Osteoblast (primary cell): ENCODE measurements at regions not wholly inside any gene's neighbourhood (a gene's known extent, or its start where the extent isn't known, plus 50 kb on each side); places are given as distances from the start of the nearest gene placed in this dataset.

ENCODE experiments used
- DNase-seq: peaks from one replicate; pipeline ENCODE4 v3.0.0; 2011; ENCODE audit warnings: low spot score, mixed read lengths; ENCODE audit not compliant: insufficient read length; ENCODE audit errors: missing footprints
- H2AFZ ChIP-seq: 2 replicates; pipeline ENCODE4 v1.6.0; 2011; ENCODE audit warnings: mild to moderate bottlenecking, low read length
- H3K27ac ChIP-seq: 2 replicates; pipeline ENCODE4 v1.5.1; 2011; ENCODE audit warnings: mild to moderate bottlenecking, low read depth, low read length, moderate library complexity
- H3K27me3 ChIP-seq: 2 replicates; pipeline ENCODE4 v1.6.0; 2012; ENCODE audit warnings: mild to moderate bottlenecking, control low read depth, inconsistent platforms, low read length, moderate library complexity; ENCODE audit not compliant: insufficient read depth
- H3K36me3 ChIP-seq: 2 replicates; pipeline ENCODE4 v1.5.1; 2011; ENCODE audit warnings: mild to moderate bottlenecking, low read length, control low read depth, moderate library complexity; ENCODE audit not compliant: insufficient read depth
- H3K4me1 ChIP-seq: 2 replicates; pipeline ENCODE4 v1.5.1; 2011; ENCODE audit warnings: mild to moderate bottlenecking, low read length, control low read depth, moderate library complexity; ENCODE audit not compliant: insufficient read depth
- H3K4me2 ChIP-seq: 2 replicates; pipeline ENCODE4 v1.6.0; 2011; ENCODE audit warnings: mild to moderate bottlenecking, low read length; ENCODE audit not compliant: insufficient read depth
- H3K4me3 ChIP-seq: fragments of 200-600 bp; sonication (generic); 3 replicates; pipeline ENCODE4 v1.5.1; 2012; ENCODE audit warnings: mild to moderate bottlenecking, low read length, inconsistent platforms; ENCODE audit not compliant: insufficient read depth
- H3K79me2 ChIP-seq: 2 replicates; pipeline ENCODE4 v1.6.0; 2012; ENCODE audit warnings: mild to moderate bottlenecking, low read length, control low read depth, inconsistent platforms; ENCODE audit not compliant: insufficient read depth
- H3K9me3 ChIP-seq: 2 replicates; pipeline ENCODE4 v1.5.1; 2011; ENCODE audit warnings: low read depth, low read length, control low read depth
- H4K20me1 ChIP-seq: 2 replicates; pipeline ENCODE4 v1.6.0; 2012; ENCODE audit warnings: mild to moderate bottlenecking, low read length, control low read depth; ENCODE audit not compliant: insufficient read depth
- TF ChIP-seq, protein P1 (sequence below): IDR thresholded peaks from 2 replicates; pipeline ENCODE4 v1.5.1; 2011; ENCODE audit warnings: mild to moderate bottlenecking, low read depth, low read length, moderate library complexity; ENCODE audit errors: extremely low read depth

DNA sequence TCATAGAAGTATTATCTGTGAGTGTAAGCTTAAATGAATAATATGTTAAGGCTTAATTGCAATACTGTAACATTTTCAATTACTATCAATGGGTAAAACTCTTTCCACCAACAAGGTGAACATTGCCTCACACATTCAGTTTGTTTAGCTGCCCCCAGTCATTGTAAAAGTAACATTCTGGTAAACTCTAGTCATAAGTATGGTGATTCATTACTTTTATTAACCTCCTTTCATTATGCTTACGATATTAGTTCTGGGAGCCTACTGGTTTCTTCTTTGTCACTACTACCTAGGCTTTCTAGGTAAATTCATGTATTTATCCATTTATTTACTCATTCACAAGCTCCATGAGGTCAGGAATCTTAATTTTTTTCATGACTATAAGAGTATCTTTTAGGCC, 412.8 kb upstream of the SLIT2 start:
- no peak overlapping the region for H3K4me2 ChIP-seq
- TF ChIP-seq, protein P1, sequence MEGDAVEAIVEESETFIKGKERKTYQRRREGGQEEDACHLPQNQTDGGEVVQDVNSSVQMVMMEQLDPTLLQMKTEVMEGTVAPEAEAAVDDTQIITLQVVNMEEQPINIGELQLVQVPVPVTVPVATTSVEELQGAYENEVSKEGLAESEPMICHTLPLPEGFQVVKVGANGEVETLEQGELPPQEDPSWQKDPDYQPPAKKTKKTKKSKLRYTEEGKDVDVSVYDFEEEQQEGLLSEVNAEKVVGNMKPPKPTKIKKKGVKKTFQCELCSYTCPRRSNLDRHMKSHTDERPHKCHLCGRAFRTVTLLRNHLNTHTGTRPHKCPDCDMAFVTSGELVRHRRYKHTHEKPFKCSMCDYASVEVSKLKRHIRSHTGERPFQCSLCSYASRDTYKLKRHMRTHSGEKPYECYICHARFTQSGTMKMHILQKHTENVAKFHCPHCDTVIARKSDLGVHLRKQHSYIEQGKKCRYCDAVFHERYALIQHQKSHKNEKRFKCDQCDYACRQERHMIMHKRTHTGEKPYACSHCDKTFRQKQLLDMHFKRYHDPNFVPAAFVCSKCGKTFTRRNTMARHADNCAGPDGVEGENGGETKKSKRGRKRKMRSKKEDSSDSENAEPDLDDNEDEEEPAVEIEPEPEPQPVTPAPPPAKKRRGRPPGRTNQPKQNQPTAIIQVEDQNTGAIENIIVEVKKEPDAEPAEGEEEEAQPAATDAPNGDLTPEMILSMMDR: no peak
- no peaks in the 10 kb centered on the region for H3K4me1 ChIP-seq

DNA sequence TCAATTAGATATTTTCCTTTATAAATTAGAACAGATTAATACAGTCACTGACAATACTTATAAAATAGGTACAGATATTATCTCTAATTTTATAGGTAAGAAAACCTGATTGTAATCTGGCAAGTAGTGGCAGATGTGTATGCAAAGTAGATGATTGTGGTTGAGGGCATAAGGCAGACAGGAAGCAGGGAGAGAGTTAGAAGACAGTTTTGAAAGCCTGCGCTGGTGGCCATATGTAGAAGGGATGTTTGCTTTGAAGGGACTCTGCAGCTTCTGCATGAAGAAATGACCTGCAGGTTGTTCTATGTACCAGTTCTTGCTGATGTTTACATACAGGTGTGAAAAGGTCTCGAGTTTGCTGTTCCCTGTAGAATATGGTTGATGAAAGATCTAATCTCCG, 416.3 kb upstream of the SLIT2 start:
- no peaks in the 10 kb centered on the region for H3K9me3 ChIP-seq
- H3K4me2 ChIP-seq: no peak overlapping the region
- peaks cover 9% of the 10 kb centered on the region for H3K4me1 ChIP-seq
- no peak overlapping the region for H3K27ac ChIP-seq
- TF ChIP-seq, protein P1: no peak
- no peak overlapping the region for H2AFZ ChIP-seq
- H3K27me3 ChIP-seq: no peaks in the 10 kb centered on the region
- H3K4me3 ChIP-seq: no peak overlapping the region
- H3K79me2 ChIP-seq: no peaks in the 10 kb centered on the region
- DNase-seq: no peak
- no peaks in the 10 kb centered on the region for H3K36me3 ChIP-seq
- H4K20me1 ChIP-seq: no peaks in the 10 kb centered on the region

More for the DNA sequence above, 412.8 kb upstream of the SLIT2 start:
- no peaks in the 10 kb centered on the region for H4K20me1 ChIP-seq
- DNase-seq: no peak
- H3K79me2 ChIP-seq: no peaks in the 10 kb centered on the region
- no peak overlapping the region for H2AFZ ChIP-seq
- no peaks in the 10 kb centered on the region for H3K36me3 ChIP-seq
- no peak overlapping the region for H3K4me3 ChIP-seq
- H3K27me3 ChIP-seq: no peaks in the 10 kb centered on the region
- no peaks in the 10 kb centered on the region for H3K9me3 ChIP-seq
- H3K27ac ChIP-seq: no peak overlapping the region

DNA sequence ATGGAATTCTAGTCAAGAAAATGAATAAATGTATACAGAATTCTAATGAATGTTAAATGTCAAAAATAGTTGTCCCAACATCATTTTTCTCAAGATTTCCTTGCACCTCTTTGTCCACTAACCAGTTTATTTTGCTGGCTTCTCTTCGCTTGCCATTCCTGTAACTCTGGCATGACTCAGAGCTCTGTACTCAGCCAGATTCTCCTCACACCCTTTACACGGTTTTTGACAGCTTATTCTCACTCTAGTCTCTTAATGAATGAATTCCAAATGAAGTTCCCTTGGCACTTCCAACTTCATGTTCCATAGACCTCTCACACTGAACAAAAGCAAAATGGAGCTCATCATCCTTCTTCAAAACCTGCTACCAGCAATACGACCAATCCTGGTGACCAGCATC, 419.3 kb upstream of the SLIT2 start:
- DNase-seq: no peak
- no peaks in the 10 kb centered on the region for H3K9me3 ChIP-seq
- H2AFZ ChIP-seq: no peak overlapping the region
- no peaks in the 10 kb centered on the region for H3K27me3 ChIP-seq
- no peak overlapping the region for H3K4me3 ChIP-seq
- H3K27ac ChIP-seq: no peak overlapping the region
- H3K4me2 ChIP-seq: no peak overlapping the region
- no peaks in the 10 kb centered on the region for H3K79me2 ChIP-seq
- no peaks in the 10 kb centered on the region for H4K20me1 ChIP-seq
- H3K4me1 ChIP-seq: peaks cover 13% of the 10 kb centered on the region
- TF ChIP-seq, protein P1: no peak
- no peaks in the 10 kb centered on the region for H3K36me3 ChIP-seq

DNA sequence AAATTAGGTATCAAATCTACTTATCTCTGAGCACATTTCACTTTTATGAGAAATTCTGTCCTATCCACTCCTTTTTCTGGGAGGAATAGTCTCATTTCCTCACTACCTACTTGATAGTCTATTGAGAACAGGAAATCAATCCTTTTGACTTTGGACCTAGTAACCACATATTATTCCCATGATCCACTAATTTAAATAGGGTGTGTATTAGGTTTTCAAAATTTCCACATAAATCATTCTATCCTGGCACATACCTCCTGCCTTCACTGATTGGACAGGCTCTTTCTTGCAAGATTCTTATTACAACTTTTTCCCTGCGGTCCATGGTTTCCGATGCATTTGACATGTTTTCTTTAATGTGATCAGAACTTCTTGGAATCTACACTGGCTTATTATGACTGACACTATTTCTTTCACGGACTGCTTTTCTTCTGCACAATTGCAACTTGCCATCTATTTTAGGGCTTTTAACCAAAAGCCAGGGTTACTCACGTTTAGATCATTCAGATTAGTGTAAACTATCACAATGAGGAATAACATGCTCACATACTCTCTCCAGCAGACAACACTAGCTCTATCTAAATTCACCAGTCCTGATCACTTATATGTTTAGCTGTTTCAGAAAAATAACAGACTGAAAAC, 419.9 kb upstream of the SLIT2 start:
- TF ChIP-seq, protein P1: no peak
- Histone ChIP-seq H2AFZ (no peak overlapping the region), H3K4me2 (peak overlapping the region; percentile 15), H3K4me3 (no peak overlapping the region), H3K9me3 (no peaks in the 10 kb centered on the region), H4K20me1 (no peaks in the 10 kb centered on the region), H3K27ac (no peak overlapping the region), H3K36me3 (no peaks in the 10 kb centered on the region), H3K4me1 (peaks cover 13% of the 10 kb centered on the region), H3K27me3 (no peaks in the 10 kb centered on the region), H3K79me2 (no peaks in the 10 kb centered on the region)
- peak; percentile 80 for DNase-seq
